ENCODE measurements at regions not wholly inside any gene's neighbourhood (a gene's known extent, or its start where the extent isn't known, plus 50 kb on each side); places are given as distances from the start of the nearest gene placed in this dataset.

- Histone ChIP-seq H3K4me2 (ENCODE audit: low read length) (no peak overlapping the region), H3K9ac (ENCODE audit: low read length) (no peak overlapping the region), H3K9me3 (ENCODE audit: control insufficient read depth in 1 of 2, insufficient read depth in 1 of 2, low read depth in 1 of 2, low read length in 2 of 2) (peaks cover 3% of the 10 kb centered on the region in 2 experiments; a peak in 1 of 4 replicates), H3K9me2 (ENCODE audit: insufficient read depth) (no peaks in the 10 kb centered on the region), H3K4me3 (replicated peaks in 1 of 2; ENCODE audit: low read depth in 1 of 2, low read length in 2 of 2) (no peak overlapping the region), H2AFZ (ENCODE audit: low read depth, low read length, poor library complexity, severe bottlenecking) (no peak overlapping the region), H3K27ac (ENCODE audit: low read depth, low read length) (no peak overlapping the region), H3K4me1 (ENCODE audit: control insufficient read depth in 1 of 2, insufficient read depth in 2 of 2, low read length in 2 of 2) (no peaks in the 10 kb centered on the region), H3K36me3 (ENCODE audit: control insufficient read depth in 1 of 2, insufficient read depth in 2 of 2, low read length in 2 of 2) (no peaks in the 10 kb centered on the region), H3K27me3 (ENCODE audit: insufficient read depth, low read length) (no peaks in the 10 kb centered on the region), H3K79me2 (ENCODE audit: insufficient read depth, low read length) (no peaks in the 10 kb centered on the region), H4K20me1 (ENCODE audit: insufficient read depth) (no peaks in the 10 kb centered on the region)
- DNase-seq (ENCODE audit: low read depth, low spot score) (no peak), ATAC-seq (no peak)
- CTCF ChIA-PET = no interaction called here
- TF ChIP-seq ZNF274 (IDR thresholded peaks at IDR 0.05; ENCODE audit: low read depth, low read length) = no peak
- no peak for TF ChIP-seq POLR2AphosphoS5 (IDR thresholded peaks at IDR 0.05; ENCODE audit: low read depth, low read length)
- no peak for TF ChIP-seq RAD21 (IDR thresholded peaks at IDR 0.05; ENCODE audit: low read depth)
- TF ChIP-seq EZH2 (IDR thresholded peaks at IDR 0.05) = no peak
- TF ChIP-seq, protein P1, sequence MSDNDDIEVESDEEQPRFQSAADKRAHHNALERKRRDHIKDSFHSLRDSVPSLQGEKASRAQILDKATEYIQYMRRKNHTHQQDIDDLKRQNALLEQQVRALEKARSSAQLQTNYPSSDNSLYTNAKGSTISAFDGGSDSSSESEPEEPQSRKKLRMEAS (IDR thresholded peaks at IDR 0.05) = no peak
- no peak for TF ChIP-seq POLR2A (IDR thresholded peaks at IDR 0.05; ENCODE audit: borderline replicate concordance, extremely low read depth, insufficient read depth, insufficient read length)
- no peak for TF ChIP-seq EGR1 (IDR thresholded peaks at IDR 0.05; ENCODE audit: low read depth)
- no peak for TF ChIP-seq ZFX (IDR thresholded peaks at IDR 0.05)
- TF ChIP-seq EZH2phosphoT487 (IDR thresholded peaks at IDR 0.05; ENCODE audit: borderline replicate concordance) = no peak
- TF ChIP-seq SRF (IDR thresholded peaks at IDR 0.05; ENCODE audit: low read depth) = no peak
- RAD21 ChIA-PET (ENCODE audit: low non-redundant PET in 1 of 2, low total read pairs in 2 of 2, uncharacterized antibody in 2 of 2, unreplicated experiment in 2 of 2) = no interaction called here
- POLR2A ChIA-PET = no interaction called here
- intact Hi-C loops (cut with micrococcal nuclease) = no loop called here
- BruUV-seq (replicated peaks) = no TSS peak
Observed at GRCh38 chr11:37484298-37484697, 886.3 kb upstream of the RAG2 start.

DNA sequence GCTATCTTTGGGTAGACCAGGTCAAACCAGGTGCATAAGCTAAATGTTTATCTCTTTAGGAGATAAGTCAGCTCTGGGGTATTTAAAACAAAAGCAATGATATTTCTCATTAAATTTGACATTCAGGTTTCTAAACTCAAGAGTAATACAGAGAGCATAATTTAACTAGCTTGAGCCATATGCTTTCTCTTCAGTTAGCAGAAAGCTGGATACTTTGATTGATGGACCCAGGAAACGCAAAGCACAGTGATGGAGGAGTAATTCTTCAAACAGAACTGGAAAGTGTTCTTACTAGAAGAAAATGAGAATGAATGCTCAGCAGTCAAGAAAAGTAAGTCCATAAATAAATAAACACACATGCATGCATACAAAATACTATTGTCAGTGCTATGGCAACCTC is 885.7 kb upstream of the RAG2 start:
- ATAC-seq (no peak), DNase-seq (ENCODE audit: low read depth, low spot score) (no peak)
- POLR2A ChIA-PET = no interaction called here
- no peaks in the 10 kb centered on the region for H4K20me1 ChIP-seq (ENCODE audit: insufficient read depth)
- TF ChIP-seq TCF7L2 (IDR thresholded peaks at IDR 0.05; ENCODE audit: borderline replicate concordance, extremely low read depth, insufficient read depth, insufficient read length) (no peak), EZH2phosphoT487 (IDR thresholded peaks at IDR 0.05; ENCODE audit: borderline replicate concordance) (no peak), SRF (IDR thresholded peaks at IDR 0.05; ENCODE audit: low read depth) (no peak), ZNF274 (IDR thresholded peaks at IDR 0.05; ENCODE audit: low read depth, low read length) (no peak), CBX3 (IDR thresholded peaks at IDR 0.05; ENCODE audit: low read depth) (no peak), ELF1 (IDR thresholded peaks at IDR 0.05; ENCODE audit: borderline replicate concordance, low read depth) (no peak), POLR2A (IDR thresholded peaks at IDR 0.05; ENCODE audit: borderline replicate concordance, extremely low read depth, insufficient read depth, insufficient read length) (no peak), POLR2AphosphoS5 (IDR thresholded peaks at IDR 0.05; ENCODE audit: low read depth, low read length) (no peak), SP1 (IDR thresholded peaks at IDR 0.05; ENCODE audit: low read depth) (no peak)
- TF ChIP-seq, protein P2, sequence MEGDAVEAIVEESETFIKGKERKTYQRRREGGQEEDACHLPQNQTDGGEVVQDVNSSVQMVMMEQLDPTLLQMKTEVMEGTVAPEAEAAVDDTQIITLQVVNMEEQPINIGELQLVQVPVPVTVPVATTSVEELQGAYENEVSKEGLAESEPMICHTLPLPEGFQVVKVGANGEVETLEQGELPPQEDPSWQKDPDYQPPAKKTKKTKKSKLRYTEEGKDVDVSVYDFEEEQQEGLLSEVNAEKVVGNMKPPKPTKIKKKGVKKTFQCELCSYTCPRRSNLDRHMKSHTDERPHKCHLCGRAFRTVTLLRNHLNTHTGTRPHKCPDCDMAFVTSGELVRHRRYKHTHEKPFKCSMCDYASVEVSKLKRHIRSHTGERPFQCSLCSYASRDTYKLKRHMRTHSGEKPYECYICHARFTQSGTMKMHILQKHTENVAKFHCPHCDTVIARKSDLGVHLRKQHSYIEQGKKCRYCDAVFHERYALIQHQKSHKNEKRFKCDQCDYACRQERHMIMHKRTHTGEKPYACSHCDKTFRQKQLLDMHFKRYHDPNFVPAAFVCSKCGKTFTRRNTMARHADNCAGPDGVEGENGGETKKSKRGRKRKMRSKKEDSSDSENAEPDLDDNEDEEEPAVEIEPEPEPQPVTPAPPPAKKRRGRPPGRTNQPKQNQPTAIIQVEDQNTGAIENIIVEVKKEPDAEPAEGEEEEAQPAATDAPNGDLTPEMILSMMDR (IDR thresholded peaks at IDR 0.05 in 2 of 3, conservative IDR thresholded peaks at IDR 0.05 in 1 of 3; ENCODE audit: borderline replicate concordance in 1 of 3, insufficient read depth in 1 of 3, low read depth in 2 of 3, low read length in 2 of 3) = no peak
- H3K27me3 ChIP-seq (ENCODE audit: insufficient read depth, low read length) = no peaks in the 10 kb centered on the region
- no TSS peak for BruUV-seq (replicated peaks)
- H3K4me1 ChIP-seq (ENCODE audit: control insufficient read depth in 1 of 2, insufficient read depth in 2 of 2, low read length in 2 of 2) = no peaks in the 10 kb centered on the region
- H3K9me2 ChIP-seq (ENCODE audit: insufficient read depth) = no peaks in the 10 kb centered on the region
- H3K4me3 ChIP-seq (replicated peaks in 1 of 2; ENCODE audit: low read depth in 1 of 2, low read length in 2 of 2) = no peak overlapping the region
- CTCF ChIA-PET = no interaction called here
- H3K27ac ChIP-seq (ENCODE audit: low read depth, low read length) = no peak overlapping the region
- H2AFZ ChIP-seq (ENCODE audit: low read depth, low read length, poor library complexity, severe bottlenecking) = no peak overlapping the region
- no peak overlapping the region for H3K9ac ChIP-seq (ENCODE audit: low read length)
- H3K9me3 ChIP-seq (ENCODE audit: control insufficient read depth in 1 of 2, insufficient read depth in 1 of 2, low read depth in 1 of 2, low read length in 2 of 2) = peaks cover 3% of the 10 kb centered on the region in 2 experiments; a peak in 1 of 4 replicates
- RAD21 ChIA-PET (ENCODE audit: low non-redundant PET in 1 of 2, low total read pairs in 2 of 2, uncharacterized antibody in 2 of 2, unreplicated experiment in 2 of 2) = no interaction called here
- no peaks in the 10 kb centered on the region for H3K36me3 ChIP-seq (ENCODE audit: control insufficient read depth in 1 of 2, insufficient read depth in 2 of 2, low read length in 2 of 2)
- H3K4me2 ChIP-seq (ENCODE audit: low read length) = no peak overlapping the region
- H3K79me2 ChIP-seq (ENCODE audit: insufficient read depth, low read length) = no peaks in the 10 kb centered on the region
- intact Hi-C loops (cut with micrococcal nuclease) = no loop called here
